GM21423 (cell line): ENCODE measurements at regions not wholly inside any gene's neighbourhood (a gene's known extent, or its start where the extent isn't known, plus 50 kb on each side); places are given as distances from the start of the nearest gene placed in this dataset.
"Not testable (repeated sequence)": the region's sequence is repeated elsewhere in the genome, so short reads cannot be mapped to it uniquely, and the experiment has no call there.

ENCODE experiments used
- ATAC-seq: cut with Tn5 transposase; IDR thresholded peaks from one replicate; pipeline ENCODE4 v1.9.1; 2021; ENCODE audit warnings: mild to moderate bottlenecking, moderate library complexity; ENCODE audit not compliant: unreplicated experiment

GRCh38 chr7:13628239-13629001 is 361.0 kb downstream of the ETV1 start:
- no peak for ATAC-seq

GRCh38 chr7:13631207-13632049 is 358.0 kb downstream of the ETV1 start:
- not testable (repeated sequence) for ATAC-seq

- ATAC-seq, result no peak
These were observed 355.6 kb downstream of the ETV1 start for GRCh38 chr7:13633857-13634256.

- no peak for ATAC-seq
These were observed 350.1 kb downstream of the ETV1 start for GRCh38 chr7:13639396-13639795.

- ATAC-seq, result no peak
These were observed 347.8 kb downstream of the ETV1 start for GRCh38 chr7:13641714-13642113.

- ATAC-seq, result no peak
These were observed 338.3 kb downstream of the ETV1 start for GRCh38 chr7:13651167-13651566.

GRCh38 chr7:13656330-13656729 is 333.1 kb downstream of the ETV1 start:
- no peak for ATAC-seq

- ATAC-seq, result no peak
These were observed 316.2 kb downstream of the ETV1 start for GRCh38 chr7:13673290-13673689.

- no peak for ATAC-seq
These were observed 306.8 kb downstream of the ETV1 start for GRCh38 chr7:13682626-13683025.

GRCh38 chr7:13687500-13687899 is 302.0 kb downstream of the ETV1 start:
- no peak for ATAC-seq

- ATAC-seq, result no peak
These were observed 296.9 kb downstream of the ETV1 start for GRCh38 chr7:13692548-13692947.

- no peak for ATAC-seq
These were observed 287.2 kb downstream of the ETV1 start for GRCh38 chr7:13702251-13702650.

- no peak for ATAC-seq
These were observed 280.8 kb downstream of the ETV1 start for GRCh38 chr7:13708670-13709069.

- no peak for ATAC-seq
These were observed 276.4 kb downstream of the ETV1 start for GRCh38 chr7:13713092-13713491.

GRCh38 chr7:13715534-13715933 is 273.9 kb downstream of the ETV1 start:
- no peak for ATAC-seq

GRCh38 chr7:13717031-13717430 is 272.4 kb downstream of the ETV1 start:
- no peak for ATAC-seq

GRCh38 chr7:13724191-13724976 is 265.1 kb downstream of the ETV1 start:
- no peak for ATAC-seq

- ATAC-seq, result no peak
These were observed 264.4 kb downstream of the ETV1 start for GRCh38 chr7:13724977-13725566.

- ATAC-seq, result no peak
These were observed 263.9 kb downstream of the ETV1 start for GRCh38 chr7:13725591-13725990.

GRCh38 chr7:13727279-13727678 is 262.2 kb downstream of the ETV1 start:
- no peak for ATAC-seq

GRCh38 chr7:13727751-13728150 is 261.7 kb downstream of the ETV1 start:
- ATAC-seq, result no peak
